Activated T-cell treated with anti-CD3 and anti-CD28 coated beads, Interleukin-2, amount 50 U/mL, for 72 hours (primary cell): ENCODE measurements at regions not wholly inside any gene's neighbourhood (a gene's known extent, or its start where the extent isn't known, plus 50 kb on each side); places are given as distances from the start of the nearest gene placed in this dataset.

Source experiments
- ATAC-seq, 2 donors: fragments of 150-1000 bp; cut with Tn5 transposase; replicated peaks in 1 of 2; 2 replicates each; pipeline ENCODE4 v1.10.0; 2021; ENCODE audit warnings: moderate library complexity in 2 of 2, mild to moderate bottlenecking in 1 of 2
- DNase-seq, 2 donors: peaks; one replicate each; pipeline ENCODE4 v3.0.0; 2021 to 2022; ENCODE audit warnings: mixed read lengths in 1 of 2
- H3K27ac Mint-ChIP-seq: one replicate; pipeline ENCODE4 v1.8.0; 2022; ENCODE audit warnings: mild to moderate bottlenecking, moderate library complexity, mixed read lengths
- H3K27me3 Mint-ChIP-seq: one replicate; pipeline ENCODE4 v1.8.0; 2022; ENCODE audit warnings: low read depth, mixed read lengths
- H3K36me3 Mint-ChIP-seq, 2 donors: one replicate each; pipeline ENCODE4 v1.8.0; 2022; ENCODE audit warnings: mixed read lengths in 2 of 2, mild to moderate bottlenecking in 1 of 2; ENCODE audit not compliant: insufficient read depth in 2 of 2
- H3K4me1 Mint-ChIP-seq: one replicate; pipeline ENCODE4 v1.8.0; 2022; ENCODE audit warnings: low read depth, mixed read lengths
- H3K4me3 Mint-ChIP-seq, 2 donors: one replicate each; pipeline ENCODE4 v1.8.0; 2022; ENCODE audit warnings: mild to moderate bottlenecking in 2 of 2, mixed read lengths in 2 of 2, moderate library complexity in 2 of 2
- H3K9me3 Mint-ChIP-seq, 2 donors: one replicate each; pipeline ENCODE4 v1.8.0; 2022; ENCODE audit warnings: mixed read lengths in 2 of 2

DNA sequence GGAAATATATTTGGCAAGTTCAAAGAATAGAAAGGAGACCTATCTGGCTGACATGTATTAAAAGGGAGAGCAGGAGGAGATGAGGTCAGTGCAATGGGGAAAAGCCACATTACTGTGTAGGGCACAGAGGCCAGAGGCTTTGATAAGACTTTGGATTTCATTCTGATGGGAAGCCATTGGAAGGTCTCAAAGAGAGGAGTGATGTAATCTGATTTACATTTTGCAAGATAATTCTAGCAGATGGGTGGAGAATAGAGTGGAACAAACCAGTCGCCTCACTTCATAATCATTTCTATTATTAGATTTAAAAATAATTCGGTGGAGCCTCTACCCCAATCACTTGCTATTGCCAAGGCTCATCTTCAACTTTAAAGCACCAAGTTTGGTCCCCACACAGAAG lies 278.4 kb upstream of the ZC3H12C start:
- Mint-ChIP-seq H3K4me1 (no peaks in the 10 kb centered on the region), H3K27ac (no peak overlapping the region), H3K27me3 (no peaks in the 10 kb centered on the region), H3K9me3 (no peaks in the 10 kb centered on the region), H3K36me3 (no peaks in the 10 kb centered on the region), H3K4me3 (no peak overlapping the region)
- DNase-seq (no peak), ATAC-seq (no peak)

DNA sequence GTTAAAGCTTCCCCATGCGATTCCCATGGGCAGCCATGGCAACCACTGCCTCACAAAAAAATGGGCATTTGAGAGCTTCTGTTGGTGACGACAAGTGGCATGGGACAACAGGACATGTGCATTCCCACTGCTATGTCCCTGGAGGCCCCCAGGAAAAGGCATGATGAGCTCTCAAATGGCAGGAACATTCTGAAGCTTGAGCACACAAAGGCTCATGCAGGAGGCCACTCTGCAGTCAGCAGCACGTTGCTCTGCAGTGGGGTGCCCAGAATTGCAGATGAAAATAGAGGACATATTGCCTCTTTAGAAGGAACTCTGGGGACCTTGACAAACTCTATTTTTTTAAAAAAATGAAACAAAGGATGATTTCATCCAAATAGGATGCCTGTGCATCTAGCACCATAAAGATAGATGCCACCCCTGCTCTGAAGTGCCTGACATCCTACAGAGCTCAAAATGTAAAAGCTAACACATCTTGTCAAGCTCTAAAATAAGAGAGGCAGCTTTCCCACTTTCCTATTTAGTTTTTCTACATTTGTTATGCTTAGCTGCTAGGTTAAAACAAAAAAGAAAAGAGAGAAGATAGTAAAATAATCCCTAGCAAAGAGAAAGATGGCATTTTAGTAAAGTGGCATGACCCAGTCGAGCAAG lies 277.6 kb upstream of the ZC3H12C start:
- H3K4me3 Mint-ChIP-seq = no peak overlapping the region
- H3K27me3 Mint-ChIP-seq = no peaks in the 10 kb centered on the region
- H3K36me3 Mint-ChIP-seq = no peaks in the 10 kb centered on the region
- ATAC-seq (no peak), DNase-seq (no peak)
- H3K27ac Mint-ChIP-seq = no peak overlapping the region
- H3K4me1 Mint-ChIP-seq = no peaks in the 10 kb centered on the region
- no peaks in the 10 kb centered on the region for H3K9me3 Mint-ChIP-seq

DNA sequence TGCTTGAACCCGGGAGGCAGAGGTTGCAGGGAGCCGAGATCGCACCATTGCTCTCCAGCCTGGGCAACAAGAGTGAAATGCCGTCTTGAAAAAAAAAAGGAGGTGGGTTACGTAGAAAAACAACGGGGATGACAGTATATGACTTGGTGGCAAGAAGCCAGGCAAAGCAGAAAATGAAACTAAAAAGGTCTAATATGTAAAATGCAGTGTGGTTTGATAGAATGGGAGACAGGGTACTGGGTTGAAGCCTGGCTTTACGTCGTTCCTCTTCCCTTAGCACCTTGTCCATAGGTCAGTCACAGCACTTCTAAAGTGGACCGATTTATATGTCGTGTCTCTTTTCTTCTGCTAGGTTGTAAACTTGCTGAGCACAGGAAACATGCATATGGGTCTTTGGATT lies 274.9 kb upstream of the ZC3H12C start:
- no peak overlapping the region for H3K4me3 Mint-ChIP-seq
- ATAC-seq = no peak
- no peak overlapping the region for H3K27ac Mint-ChIP-seq
- no peaks in the 10 kb centered on the region for H3K36me3 Mint-ChIP-seq
- peaks cover 0 to 2% of the 10 kb centered on the region in 2 donors for H3K9me3 Mint-ChIP-seq
- no peaks in the 10 kb centered on the region for H3K4me1 Mint-ChIP-seq
- no peak for DNase-seq
- H3K27me3 Mint-ChIP-seq = no peaks in the 10 kb centered on the region

- DNase-seq (no peak), ATAC-seq (no peak)
- Mint-ChIP-seq H3K27me3 (no peaks in the 10 kb centered on the region), H3K9me3 (peaks cover 0 to 2% of the 10 kb centered on the region in 2 donors), H3K36me3 (no peaks in the 10 kb centered on the region), H3K4me1 (no peaks in the 10 kb centered on the region), H3K4me3 (no peak overlapping the region), H3K27ac (no peak overlapping the region)
Measured at GRCh38 chr11:109819410-109819809, 273.8 kb upstream of the ZC3H12C start.

DNA sequence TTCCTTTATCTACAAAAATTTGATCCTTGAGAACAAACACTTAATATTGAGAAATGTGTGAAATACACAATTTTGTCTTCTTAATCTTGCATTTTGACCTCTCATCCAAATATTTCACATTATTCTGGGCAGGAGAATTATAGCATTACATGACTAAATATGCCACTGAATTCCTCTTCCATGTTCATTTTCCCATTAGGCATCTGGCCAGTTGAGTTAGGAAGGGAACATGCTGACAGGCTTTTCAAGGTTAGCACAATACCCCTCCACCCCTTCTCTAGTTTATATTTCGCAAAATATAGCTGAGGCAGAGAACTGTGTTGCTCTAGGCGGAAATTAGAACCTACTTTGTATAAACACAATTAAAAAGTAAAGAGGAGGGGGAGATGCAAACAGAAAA lies 271.7 kb upstream of the ZC3H12C start:
- no peak for DNase-seq
- no peak for ATAC-seq
- Mint-ChIP-seq H3K4me3 (no peak overlapping the region), H3K27ac (no peak overlapping the region), H3K4me1 (no peaks in the 10 kb centered on the region), H3K27me3 (no peaks in the 10 kb centered on the region), H3K36me3 (no peaks in the 10 kb centered on the region), H3K9me3 (peaks cover 0 to 2% of the 10 kb centered on the region in 2 donors)

GRCh38 chr11:109822436-109823102 lies 270.6 kb upstream of the ZC3H12C start:
- Mint-ChIP-seq H3K4me3 (no peak overlapping the region), H3K36me3 (no peaks in the 10 kb centered on the region), H3K27me3 (no peaks in the 10 kb centered on the region), H3K27ac (no peak overlapping the region), H3K9me3 (peaks cover 0 to 2% of the 10 kb centered on the region in 2 donors), H3K4me1 (no peaks in the 10 kb centered on the region)
- ATAC-seq = no peak
- DNase-seq = no peak

- peaks cover 2% of the 10 kb centered on the region in 2 donors for H3K9me3 Mint-ChIP-seq
- no peak for ATAC-seq
- no peak overlapping the region for H3K4me3 Mint-ChIP-seq
- no peaks in the 10 kb centered on the region for H3K4me1 Mint-ChIP-seq
- H3K27me3 Mint-ChIP-seq = no peaks in the 10 kb centered on the region
- no peak overlapping the region for H3K27ac Mint-ChIP-seq
- peaks cover 0 to 2% of the 10 kb centered on the region in 2 donors for H3K36me3 Mint-ChIP-seq
- DNase-seq = no peak
Measured at GRCh38 chr11:109828387-109828786, 264.8 kb upstream of the ZC3H12C start.

DNA sequence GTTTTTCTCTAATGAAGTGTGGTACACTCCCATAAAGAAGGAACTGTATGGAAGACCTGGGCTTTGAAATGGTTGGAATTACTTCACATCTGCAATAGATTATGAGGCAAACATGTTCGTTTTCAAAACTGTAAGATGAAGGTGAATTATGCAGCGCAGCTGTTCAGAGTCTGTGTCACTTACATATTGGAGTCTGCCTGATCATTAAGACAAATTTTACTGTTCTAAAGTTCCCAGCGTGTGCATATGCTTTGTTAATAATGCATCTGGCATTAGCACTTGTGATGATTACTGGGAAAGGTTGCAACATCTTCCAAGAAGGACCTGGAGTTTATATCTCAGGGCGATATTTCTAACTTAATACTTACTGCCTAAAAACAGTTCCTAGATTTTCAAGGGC lies 255.2 kb upstream of the ZC3H12C start:
- ATAC-seq = no peak
- Mint-ChIP-seq H3K27ac (no peak overlapping the region), H3K4me3 (no peak overlapping the region), H3K9me3 (peaks cover 0 to 2% of the 10 kb centered on the region in 2 donors), H3K36me3 (no peaks in the 10 kb centered on the region), H3K27me3 (peaks cover 6% of the 10 kb centered on the region), H3K4me1 (no peaks in the 10 kb centered on the region)
- DNase-seq = no peak

DNA sequence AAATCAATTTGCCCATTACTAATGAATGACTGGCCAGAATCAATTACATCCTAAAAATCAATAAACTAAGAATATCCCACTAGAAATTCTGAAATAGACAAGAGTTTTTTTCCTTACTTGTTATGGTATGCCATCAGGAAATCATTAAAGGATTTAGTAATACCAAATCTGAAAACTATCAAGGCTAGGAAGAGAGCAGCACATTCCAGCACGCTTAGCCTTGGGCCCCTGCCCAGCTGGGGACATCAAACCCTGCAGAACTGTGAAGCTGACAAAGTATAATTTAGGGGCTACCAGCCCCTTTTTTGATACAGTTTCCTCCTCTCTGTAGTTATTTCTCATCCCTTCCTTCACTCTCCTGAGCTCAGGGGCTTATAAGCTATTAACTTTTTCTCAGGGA lies 247.8 kb upstream of the ZC3H12C start:
- ATAC-seq (no peak), DNase-seq (no peak)
- no peak overlapping the region for H3K27ac Mint-ChIP-seq
- no peaks in the 10 kb centered on the region for H3K36me3 Mint-ChIP-seq
- no peaks in the 10 kb centered on the region for H3K4me1 Mint-ChIP-seq
- H3K27me3 Mint-ChIP-seq = no peaks in the 10 kb centered on the region
- no peak overlapping the region for H3K4me3 Mint-ChIP-seq
- H3K9me3 Mint-ChIP-seq = peaks cover 0 to 2% of the 10 kb centered on the region in 2 donors

DNA sequence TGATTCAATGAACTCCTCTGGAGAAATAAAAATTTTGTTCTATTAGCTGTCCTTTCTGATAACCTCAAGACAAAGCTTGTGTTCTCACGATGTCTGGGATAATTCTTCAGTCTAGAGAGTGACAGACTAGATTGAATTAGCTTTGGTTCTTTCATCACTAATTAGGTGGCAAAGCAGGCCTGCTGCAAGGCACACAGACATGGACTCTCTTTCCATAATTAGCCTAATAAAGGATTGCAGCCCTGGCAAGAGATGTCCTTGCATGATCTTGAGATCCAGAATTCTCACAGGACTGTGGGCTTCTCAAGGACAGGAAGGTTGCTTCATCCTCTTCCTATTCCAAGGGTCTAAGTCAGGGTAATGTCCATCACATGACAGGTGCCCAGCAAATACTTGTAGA lies 245.6 kb upstream of the ZC3H12C start:
- Mint-ChIP-seq H3K4me1 (no peaks in the 10 kb centered on the region), H3K9me3 (no peaks in the 10 kb centered on the region), H3K27me3 (peaks cover 5% of the 10 kb centered on the region), H3K4me3 (no peak overlapping the region), H3K36me3 (no peaks in the 10 kb centered on the region), H3K27ac (no peak overlapping the region)
- DNase-seq (no peak), ATAC-seq (no peak)

DNA sequence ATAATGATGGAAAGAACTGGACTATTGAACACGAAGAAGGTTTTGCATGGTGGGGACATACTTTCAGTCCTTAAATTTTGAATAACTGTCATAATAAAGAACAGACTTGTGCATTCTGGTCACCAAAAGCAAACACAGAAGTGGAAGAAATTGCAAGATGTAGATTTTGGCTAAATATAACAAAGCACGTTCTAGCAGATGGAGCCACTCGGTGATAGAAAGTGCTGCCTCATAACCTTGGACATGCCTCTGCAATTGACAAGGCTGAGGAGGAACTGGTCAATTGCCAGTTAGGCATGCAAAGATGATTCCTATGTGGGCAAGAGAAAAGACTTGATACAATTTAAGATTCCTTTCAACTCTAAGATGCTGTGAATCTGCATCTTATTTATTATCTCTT lies 244.1 kb upstream of the ZC3H12C start:
- Mint-ChIP-seq H3K9me3 (no peaks in the 10 kb centered on the region), H3K36me3 (no peaks in the 10 kb centered on the region), H3K27ac (no peak overlapping the region), H3K4me3 (no peak overlapping the region), H3K27me3 (peaks cover 5% of the 10 kb centered on the region), H3K4me1 (no peaks in the 10 kb centered on the region)
- DNase-seq = no peak
- ATAC-seq = no peak

DNA sequence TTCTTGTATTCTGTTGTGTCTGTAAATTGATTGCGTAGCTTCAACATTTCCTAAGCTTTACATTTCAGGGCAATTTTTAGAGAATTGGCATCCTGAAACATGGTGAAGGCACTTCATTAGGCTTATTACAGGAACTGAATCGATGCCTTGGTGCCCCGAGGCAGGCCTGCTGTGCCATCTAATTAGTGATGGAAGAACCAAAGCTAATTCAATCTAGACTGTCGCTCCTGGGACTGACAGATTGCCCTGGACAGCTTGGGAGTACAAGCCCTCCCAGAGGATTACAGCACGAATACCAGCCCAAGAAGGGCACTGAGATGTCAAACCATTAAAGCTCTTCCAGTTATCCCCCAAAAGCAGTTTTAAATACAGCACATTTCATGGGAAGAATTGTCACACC lies 243.2 kb upstream of the ZC3H12C start:
- no peak overlapping the region for H3K27ac Mint-ChIP-seq
- DNase-seq (no peak), ATAC-seq (no peak)
- no peaks in the 10 kb centered on the region for H3K36me3 Mint-ChIP-seq
- H3K9me3 Mint-ChIP-seq = no peaks in the 10 kb centered on the region
- no peak overlapping the region for H3K4me3 Mint-ChIP-seq
- H3K4me1 Mint-ChIP-seq = no peaks in the 10 kb centered on the region
- H3K27me3 Mint-ChIP-seq = peaks cover 5% of the 10 kb centered on the region

DNA sequence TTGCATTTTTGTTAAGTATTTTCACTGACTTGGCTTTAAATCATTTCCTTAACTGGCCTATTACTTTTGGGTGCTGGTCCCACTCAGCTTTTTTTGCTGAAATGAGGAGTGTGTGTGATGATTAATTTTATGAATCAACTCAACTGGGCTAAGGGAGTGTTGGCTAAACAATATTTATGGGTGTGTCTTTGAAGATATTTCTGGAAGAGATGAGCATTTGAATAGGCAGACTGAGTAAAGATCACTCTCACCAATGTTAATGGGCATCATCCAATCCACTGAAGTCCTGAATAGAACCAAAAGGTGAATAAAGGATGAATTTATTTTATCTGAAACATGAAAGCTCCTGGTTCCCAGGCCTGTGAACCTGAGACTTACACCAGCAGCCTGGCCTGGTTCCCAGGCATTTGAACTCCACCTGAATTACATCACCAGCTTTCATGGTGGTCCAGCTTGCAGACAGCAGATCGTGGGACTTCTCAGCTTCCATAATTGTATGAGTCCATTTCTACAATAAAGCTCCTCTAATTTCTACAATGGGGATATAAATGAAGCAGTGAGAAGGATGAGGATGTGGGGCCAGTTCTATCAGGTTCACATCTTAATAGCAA lies 241.3 kb upstream of the ZC3H12C start:
- H3K9me3 Mint-ChIP-seq = no peaks in the 10 kb centered on the region
- peaks cover 5% of the 10 kb centered on the region for H3K27me3 Mint-ChIP-seq
- no peak overlapping the region for H3K4me3 Mint-ChIP-seq
- H3K27ac Mint-ChIP-seq = no peak overlapping the region
- DNase-seq (no peak), ATAC-seq (no peak)
- H3K4me1 Mint-ChIP-seq = no peaks in the 10 kb centered on the region
- no peaks in the 10 kb centered on the region for H3K36me3 Mint-ChIP-seq
